Endothelial cell of umbilical vein (primary cell): ENCODE measurements at regions not wholly inside any gene's neighbourhood (a gene's known extent, or its start where the extent isn't known, plus 50 kb on each side); places are given as distances from the start of the nearest gene placed in this dataset.

ENCODE experiments used
- BruUV-seq: library from RNA; stranded (reverse); fragments of 400-500 nt; replicated peaks from 2 replicates; lab custom pipeline; 2021; lab: Mats Ljungman, UMichigan
- CTCF ChIA-PET: fragments of 300-600, 350-600 bp; sonication (Branson Sonifier 250); formaldehyde crosslinking; loops from one replicate; lab custom pipeline; 2021; ENCODE audit warnings: antibody characterized with exemption, inconsistent platforms; lab: Charles Lee
- POLR2A ChIA-PET: fragments of 300-600, 350-600 bp; sonication (Branson Sonifier 250); formaldehyde crosslinking; loops from one replicate; lab custom pipeline; 2021; ENCODE audit warnings: antibody characterized with exemption, inconsistent platforms; lab: Charles Lee
- DNase-seq: peaks from one replicate; pipeline ENCODE4 v3.0.0-alpha.2; 2011; ENCODE audit warnings: low read depth, low spot score
- FAIRE-seq: peaks from 2 replicates; lab custom pipeline; 2011; peaks lifted over from hg19 to GRCh38; lab: Jason Lieb, UNC
- H2AFZ ChIP-seq: 2 replicates; pipeline ENCODE4 v1.6.0; 2012; ENCODE audit warnings: low read depth, low read length, control low read depth, inconsistent platforms
- H3K27ac ChIP-seq: 2 replicates; pipeline ENCODE4 v1.5.1; 2011; ENCODE audit warnings: low read depth, mild to moderate bottlenecking, control low read depth, low read length, moderate library complexity; ENCODE audit not compliant: insufficient read depth
- H3K27me3 ChIP-seq, 2 experiments: 2 replicates each; pipeline versions ENCODE4 v1.6.0 to v1.6.1; 2011; ENCODE audit warnings: low read length in 2 of 2, mixed read lengths in 1 of 2; ENCODE audit not compliant: control insufficient read depth in 2 of 2, insufficient read depth in 2 of 2
- H3K36me3 ChIP-seq, 2 experiments: 2 replicates in 1 of 2; 3 replicates in 1 of 2; pipeline ENCODE4 v1.5.1; 2011; ENCODE audit warnings: low read length in 2 of 2, mild to moderate bottlenecking in 1 of 2, moderate library complexity in 1 of 2; ENCODE audit not compliant: control insufficient read depth in 2 of 2, insufficient read depth in 2 of 2; ENCODE audit errors: extremely low read depth in 1 of 2
- H3K4me1 ChIP-seq: 3 replicates; pipeline ENCODE4 v1.5.1; 2011; ENCODE audit warnings: mild to moderate bottlenecking, low read length; ENCODE audit not compliant: control insufficient read depth, insufficient read depth; ENCODE audit errors: extremely low read depth
- H3K4me2 ChIP-seq: 2 replicates; pipeline ENCODE4 v1.6.1; 2011; ENCODE audit warnings: low read length, control low read depth, mixed read lengths; ENCODE audit not compliant: insufficient read depth
- H3K4me3 ChIP-seq, 3 experiments: fragments of 200-600 bp in 1 of 3; sonication (generic), shearing (Covaris generic) in 1 of 3; replicated peaks in 1 of 3; 2 replicates each; pipeline ENCODE4 v1.5.1; 2011 to 2016; ENCODE audit warnings: control low read depth in 3 of 3, low read length in 3 of 3, mild to moderate bottlenecking in 2 of 3, inconsistent platforms in 1 of 3, low read depth in 1 of 3, moderate library complexity in 1 of 3; ENCODE audit not compliant: insufficient read depth in 1 of 3
- H3K79me2 ChIP-seq: 2 replicates; pipeline ENCODE4 v1.6.0; 2012; ENCODE audit warnings: low read length, inconsistent platforms; ENCODE audit not compliant: control insufficient read depth, insufficient read depth
- H3K9ac ChIP-seq: replicated peaks from 2 replicates; pipeline ENCODE3; 2011; ENCODE audit warnings: low read length, control low read depth; ENCODE audit not compliant: insufficient read depth; ENCODE audit errors: extremely low read depth
- H3K9me1 ChIP-seq: replicated peaks from 3 replicates; pipeline ENCODE4 v1.6.0; 2011; ENCODE audit warnings: mild to moderate bottlenecking, low read length; ENCODE audit not compliant: control insufficient read depth, insufficient read depth; ENCODE audit errors: extremely low read depth
- H3K9me3 ChIP-seq: replicated peaks from 2 replicates; pipeline ENCODE4 v1.5.1; 2012; ENCODE audit warnings: low read length, inconsistent platforms; ENCODE audit not compliant: control insufficient read depth, insufficient read depth
- H4K20me1 ChIP-seq: replicated peaks from 2 replicates; pipeline ENCODE3; 2011; ENCODE audit warnings: mild to moderate bottlenecking, low read length; ENCODE audit not compliant: control insufficient read depth, insufficient read depth; ENCODE audit errors: extremely low read depth
- CTCF ChIP-seq, 2 donors: IDR thresholded peaks; 1 replicate in 1 of 2; 2 replicates in 1 of 2; pipeline ENCODE4 v1.5.1; 2011; ENCODE audit warnings: low read length in 2 of 2, mild to moderate bottlenecking in 2 of 2, moderate library complexity in 2 of 2, control low read depth in 1 of 2, inconsistent platforms in 1 of 2, low read depth in 1 of 2; ENCODE audit not compliant: insufficient read depth in 1 of 2; ENCODE audit errors: extremely low read depth in 1 of 2
- EZH2 ChIP-seq: IDR thresholded peaks from 2 replicates; pipeline ENCODE4 v1.6.1; 2012; ENCODE audit warnings: borderline replicate concordance, low read depth, mild to moderate bottlenecking, moderate library complexity, low read length, inconsistent platforms; ENCODE audit not compliant: severe bottlenecking
- FOS ChIP-seq: IDR thresholded peaks from 2 replicates; pipeline ENCODE4 v1.6.1; 2011; ENCODE audit warnings: mild to moderate bottlenecking, low read length, moderate library complexity, borderline replicate concordance; ENCODE audit not compliant: insufficient read depth
- GATA2 ChIP-seq: IDR thresholded peaks from 2 replicates; pipeline ENCODE4 v1.7.0; 2011; ENCODE audit warnings: low read depth, mild to moderate bottlenecking, moderate library complexity, mixed read lengths, low read length; ENCODE audit not compliant: insufficient read length, insufficient read depth
- JUN ChIP-seq: IDR thresholded peaks from 2 replicates; pipeline ENCODE4 v1.6.1; 2011; ENCODE audit warnings: borderline replicate concordance, low read depth; ENCODE audit not compliant: insufficient read length, insufficient read depth
- MAX ChIP-seq: IDR thresholded peaks from 2 replicates; pipeline ENCODE4 v1.6.1; 2011; ENCODE audit not compliant: insufficient read depth, insufficient read length
- MYC ChIP-seq: IDR thresholded peaks from one replicate; pipeline ENCODE4 v1.6.1; 2011; ENCODE audit warnings: mild to moderate bottlenecking, low read depth, low read length
- POLR2A ChIP-seq: IDR thresholded peaks from 2 replicates; pipeline ENCODE4 v1.6.1; 2012; ENCODE audit warnings: low read depth, mild to moderate bottlenecking, control low read depth, low read length
- POLR2AphosphoS5 ChIP-seq: IDR thresholded peaks from 2 replicates; pipeline ENCODE4 v1.6.1; 2012; ENCODE audit warnings: low read depth, mild to moderate bottlenecking, control low read depth, low read length, moderate library complexity; ENCODE audit not compliant: insufficient read depth
- dilution Hi-C: fragments of 300-500 bp; cut with MboI; formaldehyde crosslinking; loops from one replicate; pipeline ENCODE4 v1.15.0; 2019; ENCODE audit warnings: low sequenced_read_pairs; ENCODE audit not compliant: extremely low pct_ligation_motif_present
- intact Hi-C: fragments of 100-400 bp; cut with micrococcal nuclease; formaldehyde crosslinking; loops from one replicate; pipeline ENCODE4 v1.10.0; 2022

GRCh38 chr19:32166238-32166637, 179.2 kb upstream of the ZNF507 start:
- POLR2A ChIA-PET = no interaction called here

More at GRCh38 chr19:32166238-32166637, 179.2 kb upstream of the ZNF507 start:
- DNase-seq (no peak), FAIRE-seq (no peak)
- Histone ChIP-seq H3K36me3 (no peaks in the 10 kb centered on the region), H3K27me3 (no peaks in the 10 kb centered on the region), H3K9me3 (no peaks in the 10 kb centered on the region), H3K27ac (no peak overlapping the region), H3K4me3 (no peak overlapping the region), H3K79me2 (no peaks in the 10 kb centered on the region), H3K4me2 (no peak overlapping the region), H3K9me1 (no peaks in the 10 kb centered on the region), H4K20me1 (no peaks in the 10 kb centered on the region), H3K9ac (no peak overlapping the region), H3K4me1 (no peaks in the 10 kb centered on the region), H2AFZ (no peak overlapping the region)
- dilution Hi-C loops = no loop called here
- intact Hi-C loops = no loop called here
- TF ChIP-seq GATA2 (no peak), POLR2A (no peak), CTCF (IDR thresholded peaks at IDR 0.05; ENCODE audit: extremely low read depth in 1 of 2, insufficient read depth in 1 of 2, low read depth in 1 of 2, low read length in 2 of 2) (no peak), POLR2AphosphoS5 (no peak), MYC (no peak), MAX (no peak), JUN (no peak), EZH2 (no peak), FOS (no peak)
- no TSS peak for BruUV-seq
- CTCF ChIA-PET = no interaction called here
